SU-DHL-6 (cell line): ENCODE measurements at regions not wholly inside any gene's neighbourhood (a gene's known extent, or its start where the extent isn't known, plus 50 kb on each side); places are given as distances from the start of the nearest gene placed in this dataset.

ENCODE experiments used
- EZH2phosphoT487 ChIP-seq: fragments of 200-600 bp; sonication (generic), shearing (Covaris generic); conservative IDR thresholded peaks from 2 replicates; pipeline ENCODE4 v1.6.1; 2018; ENCODE audit warnings: mild to moderate bottlenecking, antibody characterized with exemption, low read length, moderate library complexity, mixed read lengths
- TF ChIP-seq, protein P1 (sequence below): fragments of 200-600 bp; sonication (generic); IDR thresholded peaks from one replicate; pipeline ENCODE4 v1.5.1; 2017; ENCODE audit warnings: antibody characterized with exemption, mild to moderate bottlenecking, low read length, moderate library complexity; ENCODE audit not compliant: insufficient read depth, poor library complexity, severe bottlenecking

DNA sequence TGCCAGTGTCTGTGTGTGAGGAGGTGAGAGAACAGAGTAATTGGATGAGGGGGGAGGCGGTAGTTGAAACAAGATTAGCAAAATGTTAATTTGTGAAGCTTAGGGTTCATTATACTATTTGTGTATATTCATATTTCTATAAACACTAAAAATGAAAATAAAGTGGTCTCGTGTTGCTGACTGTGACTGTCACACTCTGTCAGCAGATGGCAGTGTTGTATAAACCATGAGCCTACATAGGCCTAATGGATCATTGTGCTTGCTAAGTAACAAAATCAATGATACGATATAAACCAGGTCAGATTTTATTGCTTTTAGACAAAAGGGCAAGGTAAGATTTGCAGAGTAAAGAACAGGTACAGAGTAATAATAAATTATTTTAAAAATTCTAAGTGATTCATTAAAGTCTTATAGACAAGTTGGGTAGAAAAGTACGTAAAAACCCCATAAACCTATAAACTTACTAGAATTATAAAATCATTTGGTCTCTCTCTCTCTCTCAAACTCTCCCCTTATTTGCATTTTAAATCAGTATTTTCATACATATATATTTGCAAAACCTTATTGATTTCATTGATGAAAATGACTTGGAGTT lies 182.7 kb downstream of the RPIA start:
- TF ChIP-seq, protein P1, sequence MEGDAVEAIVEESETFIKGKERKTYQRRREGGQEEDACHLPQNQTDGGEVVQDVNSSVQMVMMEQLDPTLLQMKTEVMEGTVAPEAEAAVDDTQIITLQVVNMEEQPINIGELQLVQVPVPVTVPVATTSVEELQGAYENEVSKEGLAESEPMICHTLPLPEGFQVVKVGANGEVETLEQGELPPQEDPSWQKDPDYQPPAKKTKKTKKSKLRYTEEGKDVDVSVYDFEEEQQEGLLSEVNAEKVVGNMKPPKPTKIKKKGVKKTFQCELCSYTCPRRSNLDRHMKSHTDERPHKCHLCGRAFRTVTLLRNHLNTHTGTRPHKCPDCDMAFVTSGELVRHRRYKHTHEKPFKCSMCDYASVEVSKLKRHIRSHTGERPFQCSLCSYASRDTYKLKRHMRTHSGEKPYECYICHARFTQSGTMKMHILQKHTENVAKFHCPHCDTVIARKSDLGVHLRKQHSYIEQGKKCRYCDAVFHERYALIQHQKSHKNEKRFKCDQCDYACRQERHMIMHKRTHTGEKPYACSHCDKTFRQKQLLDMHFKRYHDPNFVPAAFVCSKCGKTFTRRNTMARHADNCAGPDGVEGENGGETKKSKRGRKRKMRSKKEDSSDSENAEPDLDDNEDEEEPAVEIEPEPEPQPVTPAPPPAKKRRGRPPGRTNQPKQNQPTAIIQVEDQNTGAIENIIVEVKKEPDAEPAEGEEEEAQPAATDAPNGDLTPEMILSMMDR, result no peak
- no peak for TF ChIP-seq EZH2phosphoT487
